ENCODE measurements at regions not wholly inside any gene's neighbourhood (a gene's known extent, or its start where the extent isn't known, plus 50 kb on each side); places are given as distances from the start of the nearest gene placed in this dataset.

DNA sequence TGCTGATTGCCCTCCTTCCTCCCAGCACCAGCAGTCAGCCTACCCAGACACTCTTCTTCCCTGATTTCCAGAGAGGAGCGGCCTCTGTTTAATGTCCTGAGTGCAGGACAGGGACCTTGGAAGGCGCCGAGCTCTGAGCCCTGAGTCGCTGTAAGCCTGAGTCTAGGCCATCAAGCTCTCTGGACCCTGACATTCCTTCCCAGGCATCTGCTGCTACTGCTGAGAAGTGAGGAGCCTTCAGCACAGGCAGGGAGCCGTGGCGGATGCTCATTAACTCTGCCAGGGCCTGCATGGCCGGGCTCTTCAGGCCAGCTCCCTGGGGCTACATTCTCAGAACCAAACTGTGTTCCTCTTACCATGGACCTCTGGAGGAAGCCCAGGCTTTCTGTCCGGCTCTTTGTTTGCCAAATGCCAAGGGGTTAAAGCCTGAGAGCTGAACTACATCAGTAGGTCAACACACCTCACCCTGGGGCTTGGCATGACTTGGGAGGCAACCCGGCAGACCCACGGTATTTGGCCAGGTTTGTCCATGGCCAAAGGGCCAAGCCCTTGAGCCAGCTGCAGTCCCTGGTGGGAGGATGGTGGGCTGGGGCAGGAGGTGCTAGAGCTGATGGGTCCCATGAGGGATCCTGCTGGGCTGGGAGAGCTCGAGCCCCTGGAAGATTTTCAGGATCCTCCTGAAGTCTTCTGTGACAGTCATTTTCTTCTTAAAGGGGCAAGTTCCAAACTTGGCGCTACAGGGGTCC, 721.4 kb downstream of the BRD1 start:
- Histone ChIP-seq H3K36me3 (ENCODE audit: control insufficient read depth, insufficient read depth, low read length) (no peaks in the 10 kb centered on the region), H3K27me3 (replicated peaks; ENCODE audit: control insufficient read depth, insufficient read depth, low read length) (no peaks in the 10 kb centered on the region), H3K4me3 (replicated peaks; ENCODE audit: low read depth, low read length) (no peak overlapping the region)
- DNase-seq (ENCODE audit: extremely low read depth, insufficient read length) = no peak
- TF ChIP-seq CTCF (IDR thresholded peaks at IDR 0.05; ENCODE audit: insufficient read depth, low read length, poor library complexity, severe bottlenecking) = no peak

- no peak overlapping the region for H3K4me3 ChIP-seq (replicated peaks; ENCODE audit: low read depth, low read length)
- no peak for TF ChIP-seq CTCF (IDR thresholded peaks at IDR 0.05; ENCODE audit: insufficient read depth, low read length, poor library complexity, severe bottlenecking)
- no peaks in the 10 kb centered on the region for H3K27me3 ChIP-seq (replicated peaks; ENCODE audit: control insufficient read depth, insufficient read depth, low read length)
- no peak for DNase-seq (ENCODE audit: extremely low read depth, insufficient read length)
- no peaks in the 10 kb centered on the region for H3K36me3 ChIP-seq (ENCODE audit: control insufficient read depth, insufficient read depth, low read length)
Measured at GRCh38 chr22:49104434-49104833, 723.2 kb downstream of the BRD1 start.

DNA sequence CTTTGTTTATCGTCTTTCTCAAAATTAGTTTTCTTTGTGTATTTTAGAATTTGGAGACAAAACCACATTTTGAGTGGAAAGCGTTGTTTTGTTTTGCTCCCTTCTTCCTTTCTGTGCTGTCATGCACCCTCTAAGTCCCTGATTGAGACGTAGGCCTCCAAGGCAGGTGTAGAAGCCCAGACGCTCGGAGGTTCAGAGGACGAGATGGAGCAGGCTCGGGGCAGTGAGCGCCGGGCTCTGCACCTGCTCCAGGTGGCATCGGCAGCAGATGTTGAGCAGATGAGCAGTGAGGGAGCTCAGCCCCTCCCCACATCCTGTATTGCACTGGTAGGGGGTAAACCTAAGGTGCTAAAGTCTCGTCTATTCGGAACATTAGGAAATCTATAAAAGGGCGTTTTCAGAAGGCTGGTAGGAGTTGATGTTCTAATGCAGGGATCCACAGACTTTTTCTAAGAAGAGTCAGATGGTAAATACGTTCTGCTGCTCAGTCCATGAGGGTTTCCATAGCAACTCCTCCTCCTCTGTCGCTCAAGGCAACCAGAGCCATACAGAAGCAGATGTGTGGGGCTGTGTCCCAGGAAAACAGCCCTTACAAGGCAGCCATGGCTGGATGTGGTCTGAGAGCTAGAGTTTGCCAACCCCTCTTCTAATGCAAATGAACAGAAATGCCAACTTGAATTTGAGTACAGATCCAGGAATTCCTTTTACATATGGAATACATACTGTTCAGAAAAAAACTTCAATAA, 724.2 kb downstream of the BRD1 start:
- no peak for TF ChIP-seq CTCF (IDR thresholded peaks at IDR 0.05; ENCODE audit: insufficient read depth, low read length, poor library complexity, severe bottlenecking)
- DNase-seq (ENCODE audit: extremely low read depth, insufficient read length) = no peak
- Histone ChIP-seq H3K27me3 (replicated peaks; ENCODE audit: control insufficient read depth, insufficient read depth, low read length) (no peaks in the 10 kb centered on the region), H3K4me3 (replicated peaks; ENCODE audit: low read depth, low read length) (no peak overlapping the region), H3K36me3 (ENCODE audit: control insufficient read depth, insufficient read depth, low read length) (no peaks in the 10 kb centered on the region)

DNA sequence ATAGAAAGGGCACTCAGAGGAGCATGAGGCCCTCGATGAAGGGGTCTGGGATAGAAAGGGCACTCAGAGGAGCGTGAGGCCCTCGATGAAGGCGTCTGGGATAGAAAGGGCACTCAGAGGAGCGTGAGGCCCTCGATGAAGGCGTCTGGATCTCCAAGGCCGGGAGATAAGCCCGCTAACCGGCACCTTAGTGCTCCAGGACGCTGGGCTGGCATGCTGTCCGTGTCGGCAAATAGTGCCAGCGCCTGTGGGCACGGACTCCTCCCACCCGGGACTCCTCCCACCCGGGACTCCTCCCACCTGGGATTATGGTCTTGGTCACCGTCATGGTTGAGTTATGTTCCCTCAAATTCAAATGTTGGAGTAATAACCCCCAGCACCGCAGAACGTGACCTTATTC, 725.3 kb downstream of the BRD1 start:
- H3K4me3 ChIP-seq (replicated peaks; ENCODE audit: low read depth, low read length) = no peak overlapping the region
- H3K36me3 ChIP-seq (ENCODE audit: control insufficient read depth, insufficient read depth, low read length) = no peaks in the 10 kb centered on the region
- H3K27me3 ChIP-seq (replicated peaks; ENCODE audit: control insufficient read depth, insufficient read depth, low read length) = no peaks in the 10 kb centered on the region
- TF ChIP-seq CTCF (IDR thresholded peaks at IDR 0.05; ENCODE audit: insufficient read depth, low read length, poor library complexity, severe bottlenecking) = no peak
- DNase-seq (ENCODE audit: extremely low read depth, insufficient read length) = no peak

DNA sequence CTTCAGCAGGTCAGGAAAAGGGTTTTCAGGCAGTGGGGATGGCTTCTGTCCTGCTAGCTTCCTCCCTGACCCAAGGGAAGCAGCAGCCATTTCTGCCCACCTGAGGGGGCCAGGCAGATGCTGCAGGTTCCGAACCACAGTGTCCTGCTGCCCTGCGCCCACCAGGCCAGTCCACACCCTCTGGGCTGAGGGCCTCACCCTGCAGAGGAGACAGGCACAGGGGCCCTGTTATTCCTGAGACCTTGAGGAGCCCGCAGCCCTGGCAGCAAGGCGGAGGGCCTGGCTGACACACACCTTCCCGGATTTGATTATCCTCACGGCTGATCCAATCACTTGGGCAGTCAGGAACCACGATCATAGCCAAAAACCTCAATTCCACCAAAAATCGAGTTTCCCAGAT, 725.8 kb downstream of the BRD1 start:
- Histone ChIP-seq H3K36me3 (ENCODE audit: control insufficient read depth, insufficient read depth, low read length) (no peaks in the 10 kb centered on the region), H3K27me3 (replicated peaks; ENCODE audit: control insufficient read depth, insufficient read depth, low read length) (no peaks in the 10 kb centered on the region), H3K4me3 (replicated peaks; ENCODE audit: low read depth, low read length) (no peak overlapping the region)
- no peak for DNase-seq (ENCODE audit: extremely low read depth, insufficient read length)
- TF ChIP-seq CTCF (IDR thresholded peaks at IDR 0.05; ENCODE audit: insufficient read depth, low read length, poor library complexity, severe bottlenecking) = no peak
